Activated CD4-positive, alpha-beta T cell treated with anti-CD3 and anti-CD28 coated beads, Interleukin-2, Interleukin-6, amounts not matched to agents 100 ng/mL and 50 ng/mL, durations not matched to agents 16 hours and 8 hours (primary cell): ENCODE measurements at regions not wholly inside any gene's neighbourhood (a gene's known extent, or its start where the extent isn't known, plus 50 kb on each side); places are given as distances from the start of the nearest gene placed in this dataset.
"Not testable (repeated sequence)": the region's sequence is repeated elsewhere in the genome, so short reads cannot be mapped to it uniquely, and the experiment has no call there.

Experiments
- DNase-seq: peaks from one replicate; pipeline ENCODE4 v3.0.0-alpha.2; 2020

- no peak for DNase-seq
Observed at GRCh38 chr19:20385061-20385460, 180.5 kb downstream of the ZNF737 start.

- no peak for DNase-seq
Observed at GRCh38 chr19:20371911-20372310, 193.7 kb downstream of the ZNF737 start.

DNA sequence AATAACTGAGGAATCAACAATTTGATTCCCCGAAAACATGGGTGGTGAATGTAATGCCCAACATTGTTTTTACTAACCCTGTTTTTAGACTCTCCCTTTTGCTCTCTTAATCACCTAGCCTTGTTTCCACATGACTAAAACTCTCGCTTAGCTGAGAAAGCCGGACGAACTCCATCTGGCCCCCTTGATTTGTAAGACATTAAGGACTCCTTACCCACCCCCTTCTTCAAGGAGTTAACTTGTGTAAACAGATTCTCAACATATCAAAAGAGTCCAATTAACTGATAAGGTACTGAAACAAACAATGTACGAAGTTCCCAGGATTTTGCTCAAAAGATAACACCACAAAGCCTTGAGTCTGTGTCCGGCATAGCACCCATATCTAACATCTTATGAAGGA is 194.3 kb downstream of the ZNF737 start:
- not testable (repeated sequence) for DNase-seq

DNA sequence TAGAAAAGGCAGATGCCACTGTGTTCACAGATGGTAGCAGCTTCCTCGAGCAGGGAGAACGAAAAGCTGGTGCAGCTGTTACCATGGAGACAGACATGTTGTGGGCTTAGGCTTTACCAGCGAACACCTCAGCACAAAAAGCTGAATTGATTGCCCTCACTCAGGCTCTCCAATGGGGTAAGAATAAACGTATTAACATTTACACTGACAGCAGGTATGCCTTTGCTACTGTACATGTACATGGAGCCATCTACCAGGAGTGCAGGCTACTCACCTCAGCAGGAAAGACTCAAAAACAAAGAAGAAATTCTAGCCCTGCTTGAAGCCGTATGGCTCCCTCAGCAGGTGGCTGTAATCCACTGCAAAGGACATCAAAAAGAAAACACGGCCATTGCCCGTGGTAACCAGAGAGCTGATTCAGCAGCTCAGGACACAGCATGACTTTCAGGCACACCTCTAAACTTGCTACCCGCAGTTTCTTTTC is 197.7 kb downstream of the ZNF737 start:
- DNase-seq: no peak

- no peak for DNase-seq
Observed at GRCh38 chr19:20365146-20365545, 198.1 kb downstream of the ZNF486 start.

DNA sequence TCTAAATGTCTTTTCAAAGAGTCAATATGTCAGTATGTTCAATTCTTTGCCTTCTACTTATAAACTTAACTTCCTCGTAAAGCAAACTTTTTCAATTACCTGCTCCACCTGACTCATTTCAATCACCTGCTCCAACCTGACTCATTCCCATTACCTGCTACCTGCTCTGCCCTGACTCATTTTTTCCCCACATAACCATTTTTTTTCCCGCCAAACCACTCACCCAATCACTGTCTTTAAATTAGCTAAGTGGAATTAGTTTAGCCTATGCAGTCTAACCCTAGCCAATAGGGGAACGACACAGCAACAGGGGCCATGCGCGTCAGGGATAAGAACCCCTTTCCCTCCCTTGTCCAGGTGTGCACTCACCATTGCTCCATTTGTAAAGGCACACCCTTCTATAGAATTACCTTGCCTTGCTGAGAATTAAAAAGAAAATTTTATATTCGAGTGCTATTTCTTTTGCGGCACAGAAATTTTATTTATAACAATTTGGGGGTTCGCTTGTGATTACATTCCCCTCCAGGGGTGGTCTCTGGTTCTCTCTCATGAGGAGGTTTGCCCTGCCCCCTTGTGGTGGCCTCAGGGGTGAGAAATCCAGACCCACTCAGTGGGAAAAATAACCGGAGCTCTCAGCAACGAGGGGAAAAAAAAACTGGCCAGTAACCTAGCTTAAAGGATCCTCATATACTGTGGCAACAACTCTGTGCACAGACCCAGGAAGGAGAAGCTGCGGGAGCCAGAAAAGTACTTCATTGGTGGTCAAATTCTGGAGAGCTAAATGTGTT is 193.1 kb downstream of the ZNF486 start:
- DNase-seq: no peak

DNA sequence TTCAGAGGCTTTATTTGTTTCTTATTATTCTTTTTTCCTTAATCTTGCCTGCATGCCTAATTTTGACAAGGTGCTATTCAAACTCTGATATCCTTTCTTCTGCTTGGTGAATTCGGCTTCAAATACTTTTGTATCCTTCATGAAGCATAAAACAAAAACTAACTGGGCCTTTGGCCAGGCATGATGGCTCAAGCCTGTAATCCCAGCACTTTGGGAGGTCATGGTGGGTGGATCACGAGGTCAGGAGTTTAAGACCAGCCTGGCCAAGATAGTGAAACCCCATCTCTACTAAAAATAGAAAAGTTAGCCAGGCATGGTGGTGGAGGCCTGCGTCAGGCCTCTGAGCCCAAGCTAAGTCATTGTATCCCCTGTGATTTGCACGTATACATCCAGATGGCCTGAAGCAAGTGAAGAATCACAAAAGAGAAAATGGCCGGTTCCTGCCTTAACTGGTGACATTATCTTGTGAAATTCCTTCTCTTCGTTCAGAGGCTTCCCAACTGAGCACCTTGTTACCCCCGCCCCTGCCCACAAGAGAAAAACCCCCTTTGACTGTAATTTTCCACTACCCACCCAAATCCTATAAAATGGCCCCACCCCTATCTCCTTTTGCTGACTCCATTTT is 191.9 kb downstream of the ZNF486 start:
- DNase-seq: not testable (repeated sequence)

- DNase-seq: no peak
Observed at GRCh38 chr19:20357921-20358320, 190.9 kb downstream of the ZNF486 start.

DNA sequence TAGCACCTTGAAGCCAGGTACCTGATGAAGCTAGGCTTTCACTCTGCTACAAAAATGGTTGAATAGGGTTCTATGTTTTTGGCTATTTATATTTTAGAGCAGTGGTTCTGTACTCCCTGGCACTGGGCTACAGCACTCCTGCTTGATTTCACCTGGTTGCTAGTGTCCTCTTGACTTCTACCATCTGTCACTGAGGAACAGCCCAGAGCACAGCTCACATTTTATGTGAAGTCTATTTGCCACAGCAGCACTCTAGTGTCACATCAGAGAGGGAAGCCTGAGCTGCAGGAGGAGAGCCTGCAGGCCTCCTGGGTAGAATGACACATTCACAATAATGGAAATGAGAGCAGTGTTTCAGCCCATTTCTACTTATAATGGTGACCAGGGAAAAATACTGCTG is 184.2 kb downstream of the ZNF486 start:
- DNase-seq: no peak

DNA sequence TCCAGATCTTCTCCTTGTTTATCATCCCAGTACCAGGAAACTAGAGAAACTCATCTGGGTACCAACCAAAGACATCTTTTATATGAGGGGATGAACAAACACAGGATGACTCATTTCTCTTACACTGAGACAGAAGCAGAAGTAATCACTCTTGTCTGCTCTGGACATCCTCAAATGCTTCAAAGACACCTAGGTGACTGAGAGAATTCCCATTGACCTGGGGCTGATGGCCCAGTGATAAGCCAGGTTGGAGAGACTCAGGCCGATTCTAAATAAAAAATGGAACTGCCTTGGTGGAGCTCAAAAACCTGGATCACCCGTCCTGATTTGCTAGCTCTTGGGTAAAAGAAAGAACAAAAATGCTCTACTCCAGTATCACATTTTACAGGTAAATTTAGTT is 182.2 kb downstream of the ZNF486 start:
- no peak for DNase-seq

DNA sequence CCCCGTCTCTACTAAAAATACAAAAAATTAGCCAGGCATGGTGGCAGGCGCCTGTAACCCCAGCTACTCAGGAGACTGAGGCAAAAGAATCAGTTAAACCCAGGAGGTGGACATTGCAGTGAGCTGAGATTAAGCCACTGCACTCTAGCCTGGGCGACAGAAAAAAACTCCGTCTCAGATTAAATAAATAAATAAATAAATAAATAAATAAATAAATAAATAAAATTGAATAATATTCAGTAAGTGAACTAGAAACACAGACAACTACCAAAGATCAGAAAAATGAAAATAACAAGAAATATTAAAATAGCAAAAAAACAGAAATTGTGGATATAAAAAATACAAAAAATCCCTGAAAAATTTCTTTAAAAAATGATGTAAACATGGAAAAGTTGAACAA is 172.4 kb downstream of the ZNF486 start:
- no peak for DNase-seq

- no peak for DNase-seq
Observed at GRCh38 chr19:20334760-20335159, 167.7 kb downstream of the ZNF486 start.

DNA sequence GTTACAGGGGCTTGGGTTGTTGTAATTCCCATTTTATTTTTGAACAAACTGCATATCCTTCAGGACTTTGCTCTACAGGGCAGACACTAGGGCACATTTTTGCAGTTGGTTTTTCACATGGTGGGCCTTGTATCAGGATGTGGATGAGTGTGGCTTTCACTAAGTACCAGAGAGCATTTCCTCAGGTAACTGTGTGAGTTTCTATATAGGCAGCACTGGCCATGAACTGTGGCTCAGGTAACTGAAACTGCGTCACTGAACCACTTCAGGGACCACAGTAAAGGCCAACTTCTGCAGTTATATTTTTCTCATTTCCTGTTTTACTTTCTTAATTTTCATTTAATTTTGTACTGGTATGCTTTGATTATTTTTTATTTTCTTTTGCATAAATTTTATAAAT is 166.5 kb downstream of the ZNF486 start:
- DNase-seq: no peak

GRCh38 chr19:20325151-20325550 is 158.1 kb downstream of the ZNF486 start:
- no peak for DNase-seq

DNA sequence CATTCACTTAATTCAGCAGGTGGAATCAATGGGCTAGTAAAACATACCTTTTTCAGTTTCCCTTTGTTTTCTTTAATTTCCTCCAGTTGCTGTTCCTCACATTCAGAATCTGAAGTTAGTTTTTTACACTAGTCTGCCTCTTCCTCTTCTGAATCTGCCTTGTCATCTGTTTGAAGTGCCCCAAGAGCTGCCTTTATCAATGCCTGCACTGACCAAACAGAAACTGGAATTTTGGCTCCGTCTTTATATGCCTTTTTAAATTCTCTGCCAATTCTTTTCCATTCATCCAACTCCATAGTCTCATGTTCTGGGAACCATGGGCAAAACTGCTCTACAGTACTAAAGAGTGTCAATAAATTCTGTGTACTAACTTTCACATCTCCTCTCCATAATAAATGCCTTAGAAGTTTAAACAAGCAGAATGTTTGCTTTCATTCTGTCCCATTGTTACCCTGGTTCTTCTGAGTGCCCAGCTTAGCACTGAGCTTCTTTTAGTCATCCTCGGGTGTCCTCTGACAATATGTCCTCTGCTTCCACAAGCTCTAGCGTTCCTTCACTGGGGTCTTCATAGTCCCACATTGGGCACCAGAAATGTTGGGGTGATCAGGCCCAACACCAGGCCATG is 154.2 kb downstream of the ZNF486 start:
- no peak for DNase-seq

GRCh38 chr19:20320191-20320590 is 153.2 kb downstream of the ZNF486 start:
- no peak for DNase-seq

DNA sequence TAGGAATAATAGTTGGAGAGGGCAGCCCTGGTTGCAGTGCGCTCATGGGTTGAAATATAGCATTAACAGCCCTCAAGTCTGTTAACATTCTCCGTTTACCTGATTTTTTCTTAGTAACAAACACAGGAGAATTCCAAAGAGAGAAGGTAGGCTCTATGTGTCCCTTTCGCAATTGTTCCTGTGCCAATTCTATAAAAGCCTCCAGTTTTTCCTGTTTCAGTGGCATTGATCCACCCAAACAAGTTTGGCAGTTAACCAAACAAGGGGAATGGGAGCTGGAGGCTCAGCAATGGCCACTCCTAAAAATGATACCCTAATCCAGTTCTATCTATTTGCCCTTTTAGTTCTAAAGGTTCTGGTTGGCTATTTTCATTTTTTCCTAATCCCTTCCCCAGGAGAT is 151.6 kb downstream of the ZNF486 start:
- DNase-seq: no peak

- DNase-seq: no peak
Observed at GRCh38 chr19:20315543-20315942, 148.5 kb downstream of the ZNF486 start.

DNA sequence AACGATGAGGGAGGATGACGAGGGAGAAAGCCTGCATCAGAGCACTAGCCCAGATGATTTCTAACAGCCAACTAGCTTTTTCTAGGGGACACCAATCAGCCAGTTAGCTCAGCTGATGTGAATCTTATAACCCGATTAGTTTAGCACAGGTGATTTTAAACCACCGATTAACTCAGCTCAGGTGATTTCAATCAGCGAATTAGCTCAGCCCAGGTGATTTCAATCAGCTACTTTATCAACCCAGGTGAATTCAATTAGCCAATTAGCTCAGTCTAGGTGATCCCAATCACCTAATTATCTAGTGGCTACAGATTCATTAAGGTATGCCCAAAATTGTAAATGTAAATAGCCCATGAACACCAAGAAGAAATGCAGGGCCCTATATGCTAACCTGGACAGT is 146.9 kb downstream of the ZNF486 start:
- no peak for DNase-seq

DNA sequence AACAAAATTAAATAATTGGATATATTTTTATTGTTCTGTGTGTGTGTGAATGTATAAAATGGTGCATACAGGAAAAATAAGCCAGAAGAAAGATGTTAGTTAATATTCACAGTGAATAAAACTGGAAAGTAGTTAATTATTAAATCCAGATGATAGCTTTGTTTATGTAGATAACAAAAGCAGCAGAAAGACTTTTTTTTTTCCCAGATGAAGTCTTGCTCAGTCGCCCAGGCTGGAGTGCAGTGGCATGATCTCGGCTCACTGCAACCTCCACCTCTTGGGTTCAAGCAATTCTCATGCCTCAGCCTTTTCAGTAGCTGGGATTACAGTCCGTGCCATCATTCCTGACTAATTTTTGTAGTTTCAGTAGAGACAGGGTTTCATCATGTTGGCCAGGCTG is 140.1 kb downstream of the ZNF486 start:
- DNase-seq: no peak

DNA sequence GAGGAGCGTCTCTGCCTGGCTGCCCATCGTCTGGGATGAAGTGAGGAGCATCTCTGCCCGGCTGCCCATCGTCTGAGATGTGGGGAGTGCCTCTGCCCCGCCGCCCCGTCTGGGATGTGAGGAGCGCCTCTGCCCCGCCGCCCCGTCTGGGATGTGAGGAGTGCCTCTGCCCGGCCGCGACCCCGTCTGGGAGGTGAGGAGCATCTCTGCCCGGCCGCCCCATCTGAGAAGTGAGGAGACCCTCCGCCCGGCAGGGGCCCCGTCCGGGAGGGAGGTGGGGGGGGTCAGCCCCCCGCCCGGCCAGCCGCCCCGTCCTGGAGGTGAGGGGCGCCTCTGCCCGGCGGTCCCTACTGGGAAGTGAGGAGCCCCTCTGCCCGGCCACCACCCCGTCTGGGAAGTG is 129.3 kb downstream of the ZNF486 start:
- not testable (repeated sequence) for DNase-seq

DNA sequence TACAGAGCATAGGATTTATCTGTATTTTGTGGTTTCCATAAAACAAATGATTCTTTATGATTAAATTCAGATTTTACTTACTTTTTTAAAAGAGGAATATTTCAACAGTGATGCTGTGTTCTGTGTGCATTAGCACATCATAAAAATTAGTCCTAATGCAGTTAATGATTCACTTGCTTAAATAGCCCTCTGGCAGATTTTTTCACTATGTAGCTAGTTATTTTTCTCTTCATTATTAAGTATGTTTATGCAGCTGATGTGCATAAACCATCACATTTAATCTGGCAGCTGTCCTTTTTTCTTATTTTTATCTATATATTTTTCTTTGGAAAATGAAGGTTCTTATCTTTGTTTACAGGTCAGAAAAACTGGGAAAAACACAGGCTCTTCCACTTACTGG is 127.2 kb downstream of the ZNF486 start:
- no peak for DNase-seq

DNA sequence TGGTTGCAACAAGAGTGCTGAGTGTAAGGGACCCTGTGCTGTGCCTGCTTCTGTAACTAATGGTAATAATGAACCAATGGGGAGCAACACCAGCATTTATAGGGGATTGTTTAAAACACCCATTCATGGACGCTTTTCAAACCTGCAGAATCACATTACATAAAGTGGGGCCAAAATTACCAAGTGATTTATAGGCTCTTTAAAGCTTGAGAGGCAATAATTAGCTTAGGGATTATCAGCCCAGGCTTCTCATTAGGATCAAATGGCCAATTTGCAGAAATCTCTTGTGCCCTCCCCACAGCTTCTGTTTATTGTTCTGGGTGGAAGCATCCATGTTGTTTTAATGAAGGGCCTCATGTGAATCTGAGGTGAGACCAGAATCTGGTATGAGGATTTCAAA is 125.5 kb downstream of the ZNF486 start:
- DNase-seq: not testable (repeated sequence)

GRCh38 chr19:20289186-20289585 is 122.2 kb downstream of the ZNF486 start:
- DNase-seq: no peak
